Osteocyte (in vitro differentiated cells): ENCODE measurements at regions not wholly inside any gene's neighbourhood (a gene's known extent, or its start where the extent isn't known, plus 50 kb on each side); places are given as distances from the start of the nearest gene placed in this dataset.

Experiments used
- DNase-seq: peaks from one replicate; pipeline ENCODE4 v3.0.0; 2021; ENCODE audit warnings: mixed read lengths; ENCODE audit not compliant: unreplicated experiment; ENCODE audit errors: extremely low spot score
- H3K27ac Mint-ChIP-seq: one replicate; pipeline ENCODE4 v1.8.0; 2021; ENCODE audit warnings: mild to moderate bottlenecking, mixed read lengths; ENCODE audit not compliant: unreplicated experiment
- H3K27me3 Mint-ChIP-seq: one replicate; pipeline ENCODE4 v1.8.0; 2021; ENCODE audit warnings: mixed read lengths; ENCODE audit not compliant: unreplicated experiment
- H3K36me3 Mint-ChIP-seq: one replicate; pipeline ENCODE4 v1.8.0; 2021; ENCODE audit warnings: mixed read lengths; ENCODE audit not compliant: unreplicated experiment
- H3K4me1 Mint-ChIP-seq: one replicate; pipeline ENCODE4 v1.8.0; 2021; ENCODE audit warnings: mixed read lengths; ENCODE audit not compliant: unreplicated experiment
- H3K4me3 Mint-ChIP-seq: one replicate; pipeline ENCODE4 v1.8.0; 2021; ENCODE audit warnings: mild to moderate bottlenecking, moderate library complexity, mixed read lengths; ENCODE audit not compliant: unreplicated experiment
- H3K9me3 Mint-ChIP-seq: one replicate; pipeline ENCODE4 v1.8.0; 2021; ENCODE audit warnings: mixed read lengths; ENCODE audit not compliant: unreplicated experiment
- TF ChIP-seq, protein P1 (sequence below): fragments of 200-600 bp; sonication (generic); IDR thresholded peaks from 2 replicates; pipeline ENCODE4 v1.5.0; 2021; ENCODE audit warnings: antibody characterized with exemption, mild to moderate bottlenecking, moderate library complexity

DNA sequence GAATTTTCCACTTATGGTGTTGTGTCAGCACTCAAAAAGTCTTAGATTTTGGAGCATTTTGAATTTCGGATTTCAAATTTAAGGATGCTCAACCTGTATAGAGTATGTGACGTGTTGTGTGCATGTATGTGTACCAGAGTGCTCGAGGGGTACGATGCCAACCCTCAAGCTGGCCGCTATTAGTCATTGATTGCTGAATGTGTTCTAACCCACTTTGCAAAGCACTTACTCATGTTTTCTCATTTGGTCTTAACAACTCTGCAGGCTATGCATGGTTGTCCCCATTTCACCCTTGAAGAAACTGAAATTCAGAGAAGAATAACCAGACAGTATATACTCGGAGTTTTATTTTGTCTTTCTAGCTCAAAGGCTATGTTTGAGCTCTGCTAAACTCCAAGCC lies 196.4 kb upstream of the TENM4 start:
- TF ChIP-seq, protein P1, sequence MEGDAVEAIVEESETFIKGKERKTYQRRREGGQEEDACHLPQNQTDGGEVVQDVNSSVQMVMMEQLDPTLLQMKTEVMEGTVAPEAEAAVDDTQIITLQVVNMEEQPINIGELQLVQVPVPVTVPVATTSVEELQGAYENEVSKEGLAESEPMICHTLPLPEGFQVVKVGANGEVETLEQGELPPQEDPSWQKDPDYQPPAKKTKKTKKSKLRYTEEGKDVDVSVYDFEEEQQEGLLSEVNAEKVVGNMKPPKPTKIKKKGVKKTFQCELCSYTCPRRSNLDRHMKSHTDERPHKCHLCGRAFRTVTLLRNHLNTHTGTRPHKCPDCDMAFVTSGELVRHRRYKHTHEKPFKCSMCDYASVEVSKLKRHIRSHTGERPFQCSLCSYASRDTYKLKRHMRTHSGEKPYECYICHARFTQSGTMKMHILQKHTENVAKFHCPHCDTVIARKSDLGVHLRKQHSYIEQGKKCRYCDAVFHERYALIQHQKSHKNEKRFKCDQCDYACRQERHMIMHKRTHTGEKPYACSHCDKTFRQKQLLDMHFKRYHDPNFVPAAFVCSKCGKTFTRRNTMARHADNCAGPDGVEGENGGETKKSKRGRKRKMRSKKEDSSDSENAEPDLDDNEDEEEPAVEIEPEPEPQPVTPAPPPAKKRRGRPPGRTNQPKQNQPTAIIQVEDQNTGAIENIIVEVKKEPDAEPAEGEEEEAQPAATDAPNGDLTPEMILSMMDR, result no peak
- no peak for DNase-seq
- H3K4me1 Mint-ChIP-seq, result no peaks in the 10 kb centered on the region
- H3K27me3 Mint-ChIP-seq, result no peaks in the 10 kb centered on the region
- no peaks in the 10 kb centered on the region for H3K36me3 Mint-ChIP-seq
- no peak overlapping the region for H3K27ac Mint-ChIP-seq
- H3K4me3 Mint-ChIP-seq, result no peak overlapping the region
- H3K9me3 Mint-ChIP-seq, result no peaks in the 10 kb centered on the region

- no peaks in the 10 kb centered on the region for H3K36me3 Mint-ChIP-seq
- no peak overlapping the region for H3K27ac Mint-ChIP-seq
- DNase-seq, result no peak
- no peak overlapping the region for H3K4me3 Mint-ChIP-seq
- H3K4me1 Mint-ChIP-seq, result no peaks in the 10 kb centered on the region
- TF ChIP-seq, protein P1, result no peak
- no peaks in the 10 kb centered on the region for H3K27me3 Mint-ChIP-seq
- no peaks in the 10 kb centered on the region for H3K9me3 Mint-ChIP-seq
Observed at GRCh38 chr11:79634905-79635304, 194.1 kb upstream of the TENM4 start.

- Mint-ChIP-seq H3K4me3 (no peak overlapping the region), H3K9me3 (no peaks in the 10 kb centered on the region), H3K36me3 (no peaks in the 10 kb centered on the region), H3K27ac (no peak overlapping the region), H3K27me3 (peaks cover 5% of the 10 kb centered on the region), H3K4me1 (no peaks in the 10 kb centered on the region)
- TF ChIP-seq, protein P1, result no peak
- no peak for DNase-seq
Observed at GRCh38 chr11:79627281-79627680, 186.5 kb upstream of the TENM4 start.

- no peak for DNase-seq
- Mint-ChIP-seq H3K27ac (no peak overlapping the region), H3K36me3 (no peaks in the 10 kb centered on the region), H3K9me3 (no peaks in the 10 kb centered on the region), H3K4me3 (no peak overlapping the region), H3K4me1 (no peaks in the 10 kb centered on the region), H3K27me3 (peaks cover 5% of the 10 kb centered on the region)
- TF ChIP-seq, protein P1, result no peak
Observed at GRCh38 chr11:79626135-79627075, 185.6 kb upstream of the TENM4 start.

DNA sequence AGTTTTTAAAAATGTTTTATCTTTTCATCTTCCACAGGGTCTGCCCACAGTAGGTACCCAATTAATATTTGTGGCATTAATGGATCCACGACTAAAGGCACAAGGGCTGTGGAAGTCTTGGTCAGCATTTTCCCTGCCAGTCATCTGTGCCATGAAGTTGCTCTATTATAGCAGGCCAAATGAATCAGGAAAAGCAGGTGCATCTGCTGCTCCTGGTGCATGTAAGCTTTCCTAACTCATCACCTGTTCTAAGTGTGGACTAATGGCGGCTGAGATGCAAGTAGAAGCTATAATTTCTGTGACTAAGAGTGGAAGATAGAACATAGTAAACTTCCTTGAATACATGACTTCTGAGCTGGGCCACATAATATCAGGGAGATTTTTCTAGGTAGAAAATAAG lies 182.5 kb upstream of the TENM4 start:
- TF ChIP-seq, protein P1, result no peak
- Mint-ChIP-seq H3K27ac (no peak overlapping the region), H3K4me1 (no peaks in the 10 kb centered on the region), H3K9me3 (no peaks in the 10 kb centered on the region), H3K4me3 (no peak overlapping the region), H3K27me3 (peaks cover 5% of the 10 kb centered on the region), H3K36me3 (no peaks in the 10 kb centered on the region)
- DNase-seq, result no peak
